ENCODE measurements at regions not wholly inside any gene's neighbourhood (a gene's known extent, or its start where the extent isn't known, plus 50 kb on each side); places are given as distances from the start of the nearest gene placed in this dataset.

GRCh38 chr4:31392923-31393322, 672.8 kb downstream of the PCDH7 start:
- H3K4me3 ChIP-seq (ENCODE audit: low read depth, low read length): no peak overlapping the region

GRCh38 chr4:31408121-31408520, 688.0 kb downstream of the PCDH7 start:
- H3K4me3 ChIP-seq (ENCODE audit: low read depth, low read length): no peak overlapping the region
- TF ChIP-seq CTCF (IDR thresholded peaks at IDR 0.05; ENCODE audit: borderline replicate concordance, insufficient read depth, low read depth, low read length): no peak

More at GRCh38 chr4:31392923-31393322, 672.8 kb downstream of the PCDH7 start:
- no peak for TF ChIP-seq CTCF (IDR thresholded peaks at IDR 0.05; ENCODE audit: borderline replicate concordance, insufficient read depth, low read depth, low read length)

DNA sequence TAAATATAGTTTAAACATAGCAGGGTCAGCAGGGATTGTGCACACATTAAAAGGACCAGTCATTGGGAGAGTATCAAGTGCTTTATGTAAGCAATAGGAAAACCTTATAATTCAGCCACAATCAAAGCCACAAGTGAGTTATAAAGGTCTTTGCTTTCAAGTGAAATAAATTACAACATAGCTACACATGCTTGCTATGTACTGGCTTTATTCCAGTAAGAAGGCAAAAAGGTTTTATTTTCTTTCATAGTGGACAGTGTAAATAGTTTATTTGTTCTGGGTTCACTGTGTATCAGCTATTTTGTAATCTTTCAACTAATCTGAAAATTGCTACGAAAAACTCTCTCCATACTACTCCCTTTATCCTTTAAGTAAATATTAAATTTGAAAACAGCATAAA, 691.4 kb downstream of the PCDH7 start:
- TF ChIP-seq CTCF (IDR thresholded peaks at IDR 0.05; ENCODE audit: borderline replicate concordance, insufficient read depth, low read depth, low read length): no peak
- no peak overlapping the region for H3K4me3 ChIP-seq (ENCODE audit: low read depth, low read length)

DNA sequence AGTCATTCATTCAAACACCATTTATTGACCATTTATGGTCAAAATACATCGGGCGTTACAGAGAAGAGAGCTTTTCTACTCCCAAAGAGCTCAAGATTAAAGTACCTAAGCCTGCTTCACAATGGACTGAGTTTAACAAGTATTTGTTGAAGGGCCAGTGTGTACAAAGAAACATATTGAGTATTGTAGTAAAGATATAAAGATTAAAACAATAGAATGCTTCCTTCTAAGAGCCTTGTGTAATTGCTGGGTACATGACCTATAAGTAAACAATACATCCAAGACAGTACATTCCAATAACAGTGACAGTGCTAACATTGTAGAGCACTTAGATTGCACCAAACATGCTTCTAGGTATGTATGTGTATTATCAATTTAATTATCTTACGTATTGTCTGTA, 695.5 kb downstream of the PCDH7 start:
- no peak overlapping the region for H3K4me3 ChIP-seq (ENCODE audit: low read depth, low read length)
- TF ChIP-seq CTCF (IDR thresholded peaks at IDR 0.05; ENCODE audit: borderline replicate concordance, insufficient read depth, low read depth, low read length): no peak

DNA sequence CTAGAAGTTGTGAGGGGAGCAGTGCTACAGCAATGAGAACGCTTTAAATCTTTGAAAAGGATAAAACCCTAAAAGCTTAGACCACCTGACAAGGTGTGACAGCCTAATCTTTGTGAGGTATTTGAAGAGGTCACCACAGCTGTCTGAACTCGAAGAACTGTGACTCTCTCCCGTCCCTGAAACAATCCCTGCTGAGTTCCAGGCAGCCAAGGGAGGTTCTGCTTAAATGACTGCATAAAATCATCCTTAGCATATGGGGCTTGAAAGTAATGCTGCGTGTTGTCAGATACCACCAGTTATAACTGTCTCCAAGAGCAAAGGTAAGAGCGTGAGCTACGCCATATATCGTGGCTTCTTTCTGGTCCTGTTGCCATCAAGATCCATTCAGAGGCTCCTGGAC, 696.3 kb downstream of the PCDH7 start:
- no peak overlapping the region for H3K4me3 ChIP-seq (ENCODE audit: low read depth, low read length)
- TF ChIP-seq CTCF (IDR thresholded peaks at IDR 0.05; ENCODE audit: borderline replicate concordance, insufficient read depth, low read depth, low read length): no peak

GRCh38 chr4:31417040-31417439, 696.9 kb downstream of the PCDH7 start:
- no peak overlapping the region for H3K4me3 ChIP-seq (ENCODE audit: low read depth, low read length)
- TF ChIP-seq CTCF (IDR thresholded peaks at IDR 0.05; ENCODE audit: borderline replicate concordance, insufficient read depth, low read depth, low read length): no peak

- H3K4me3 ChIP-seq (ENCODE audit: low read depth, low read length): no peak overlapping the region
- no peak for TF ChIP-seq CTCF (IDR thresholded peaks at IDR 0.05; ENCODE audit: borderline replicate concordance, insufficient read depth, low read depth, low read length)
Measured at GRCh38 chr4:31422006-31422405, 701.8 kb downstream of the PCDH7 start.

Data from GM12875 (cell line).